NCI-H524 treated with DMSO at 0.1 percent for 48 hours (cell line): ENCODE measurements at regions not wholly inside any gene's neighbourhood (a gene's known extent, or its start where the extent isn't known, plus 50 kb on each side); places are given as distances from the start of the nearest gene placed in this dataset.
"Not testable (repeated sequence)": the region's sequence is repeated elsewhere in the genome, so short reads cannot be mapped to it uniquely, and the experiment has no call there.

Experiments used
- DNase-seq: peaks from one replicate; lab custom pipeline; 2025; lab: John Stamatoyannopoulos, UW

DNA sequence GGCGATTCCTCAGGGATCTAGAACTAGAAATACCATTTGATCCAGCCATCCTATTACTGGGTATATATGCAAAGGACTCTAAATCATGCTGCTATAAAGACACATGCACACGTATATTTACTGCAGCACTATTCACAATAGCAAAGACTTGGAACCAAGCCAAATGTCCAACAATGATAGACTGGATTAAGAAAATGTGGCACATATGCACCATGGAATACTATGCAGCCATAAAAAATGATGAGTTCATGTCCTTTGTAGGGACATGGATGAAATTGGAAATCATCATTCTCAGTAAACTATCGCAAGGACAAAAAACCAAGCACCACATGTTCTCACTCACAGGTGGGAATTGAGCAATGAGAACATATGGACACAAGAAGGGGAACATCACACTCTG, 93.1 kb upstream of the NT5E start:
- not testable (repeated sequence) for DNase-seq

DNA sequence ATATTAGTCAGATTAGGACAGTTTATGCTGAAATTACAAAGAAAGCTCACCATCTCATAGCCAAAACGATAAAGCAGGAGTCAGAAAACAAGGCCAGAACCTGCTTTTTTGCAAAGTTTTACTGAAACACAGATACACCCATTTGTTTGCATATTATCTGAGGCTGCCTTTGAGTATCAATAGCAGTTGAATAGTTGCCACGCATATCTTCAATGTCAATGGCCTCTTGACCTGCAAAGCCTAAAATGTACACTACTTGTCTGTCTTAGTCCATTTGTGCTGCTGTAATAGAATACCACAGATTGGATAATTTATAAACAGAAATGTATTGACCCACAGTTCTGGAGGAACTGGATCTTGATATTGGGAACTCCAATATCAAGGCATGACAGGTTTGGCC, 94.1 kb upstream of the NT5E start:
- no peak for DNase-seq

DNA sequence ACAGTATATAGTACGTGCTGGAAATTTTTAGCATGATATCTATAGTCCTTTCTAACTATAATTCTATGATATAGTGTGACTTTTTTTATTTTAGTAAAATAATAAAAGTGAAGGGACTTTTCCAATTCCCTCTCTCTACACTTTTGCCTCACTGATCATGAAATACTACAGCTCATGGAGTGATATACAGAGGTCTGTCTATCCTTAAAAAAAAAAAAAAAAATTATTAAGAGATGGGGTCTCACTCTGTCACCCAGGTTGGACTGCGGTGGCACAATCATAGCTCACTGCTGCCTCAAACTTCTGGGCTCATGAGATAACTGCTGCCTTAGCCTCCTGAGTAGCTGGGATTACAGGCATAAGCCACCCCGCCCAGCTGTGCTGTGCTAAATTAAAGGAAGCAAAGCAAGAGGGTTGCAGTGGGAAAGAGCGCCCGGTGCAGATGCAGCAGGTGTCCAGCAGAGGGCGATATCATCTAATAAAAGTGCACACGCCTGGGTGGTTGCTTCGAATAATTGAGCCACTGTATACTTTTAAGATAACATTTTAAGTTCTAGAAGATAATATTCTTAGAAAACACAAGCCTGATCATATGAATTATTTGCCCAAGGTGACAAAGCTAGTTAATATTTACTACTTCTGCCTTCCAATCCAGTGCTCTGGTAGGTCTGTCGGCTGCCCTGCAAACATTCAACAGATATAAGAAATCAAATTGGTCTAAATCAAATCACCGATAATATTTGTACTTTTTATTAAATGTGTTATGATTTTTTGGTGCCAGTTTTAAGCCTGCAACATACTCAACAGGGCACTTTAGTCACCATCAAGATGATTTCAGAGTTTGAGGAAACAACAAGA, 94.9 kb upstream of the NT5E start:
- DNase-seq: peak; percentile 61

DNA sequence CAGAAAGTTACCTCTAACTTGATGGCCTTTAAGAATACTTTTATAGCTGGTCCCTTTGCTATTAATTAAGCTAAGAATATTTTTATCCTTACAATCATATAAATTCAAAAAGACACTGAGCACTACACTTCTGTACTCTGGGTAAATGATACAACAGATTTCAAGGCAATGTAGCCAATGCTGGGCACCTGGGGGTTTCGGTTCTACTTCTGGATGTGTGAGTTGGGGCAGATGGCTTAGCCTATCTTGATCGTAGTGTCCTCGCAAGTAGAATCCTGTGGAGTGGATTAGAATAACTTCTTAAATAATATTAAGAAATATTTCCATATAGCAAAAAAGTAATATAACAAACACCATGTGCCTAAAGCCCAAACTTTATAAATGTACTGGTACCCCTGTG, 96.9 kb upstream of the NT5E start:
- DNase-seq: no peak

DNA sequence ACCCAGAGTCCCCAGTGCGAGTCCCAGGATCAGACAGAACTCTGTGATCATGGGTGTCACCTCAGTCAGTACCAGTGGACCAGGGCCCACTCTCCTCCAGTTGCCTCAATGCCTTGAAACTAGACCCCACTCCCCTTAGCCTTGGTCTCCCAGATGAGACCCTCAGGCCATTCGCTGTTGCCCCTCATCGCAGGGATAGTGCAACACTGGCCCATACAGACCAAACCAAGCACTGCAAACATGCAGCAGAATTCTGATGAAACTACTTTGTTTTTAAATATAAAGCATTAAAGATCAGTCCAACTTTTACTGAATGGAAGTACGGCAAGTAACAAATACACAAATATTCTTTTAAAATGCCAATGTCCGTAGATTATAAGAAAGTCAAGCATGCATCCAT, 101.2 kb upstream of the NT5E start:
- DNase-seq: no peak

DNA sequence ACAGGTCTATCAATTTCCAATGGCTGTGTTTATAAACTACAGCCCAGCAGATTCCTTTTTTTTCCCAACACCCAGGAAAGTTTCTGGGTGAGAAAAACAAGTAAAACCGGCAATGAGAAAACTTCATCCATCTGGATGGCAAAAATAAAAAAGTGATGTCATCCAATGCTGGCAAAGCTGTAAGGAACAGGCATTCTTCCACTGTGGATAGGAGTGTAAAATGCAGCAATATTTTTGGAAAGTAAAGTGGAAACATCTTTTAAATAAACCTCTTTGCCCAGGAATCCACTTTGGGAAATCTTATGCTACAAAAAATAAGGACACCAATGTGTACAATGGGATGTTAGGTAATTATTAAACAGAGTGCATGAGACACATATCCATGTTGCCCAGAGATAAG, 102.1 kb upstream of the NT5E start:
- no peak for DNase-seq

DNA sequence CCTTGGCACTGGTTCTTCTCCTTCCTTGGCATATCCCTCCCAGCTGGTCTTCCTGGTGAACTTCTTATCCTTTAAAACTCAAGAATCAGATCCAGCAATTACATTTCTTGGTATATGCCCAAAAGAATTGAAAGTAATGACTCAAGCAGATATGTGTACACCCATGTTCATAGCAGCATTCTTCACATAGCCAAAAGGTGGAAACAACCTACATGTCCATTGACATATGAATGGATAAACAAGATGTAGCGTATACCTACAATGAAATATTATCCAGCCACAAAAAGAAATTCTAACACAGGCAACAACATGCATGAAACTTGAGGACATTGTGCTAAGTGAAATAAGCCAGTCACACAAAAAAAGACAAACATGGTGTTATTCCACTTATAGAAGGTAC, 103.7 kb upstream of the NT5E start:
- DNase-seq: no peak

DNA sequence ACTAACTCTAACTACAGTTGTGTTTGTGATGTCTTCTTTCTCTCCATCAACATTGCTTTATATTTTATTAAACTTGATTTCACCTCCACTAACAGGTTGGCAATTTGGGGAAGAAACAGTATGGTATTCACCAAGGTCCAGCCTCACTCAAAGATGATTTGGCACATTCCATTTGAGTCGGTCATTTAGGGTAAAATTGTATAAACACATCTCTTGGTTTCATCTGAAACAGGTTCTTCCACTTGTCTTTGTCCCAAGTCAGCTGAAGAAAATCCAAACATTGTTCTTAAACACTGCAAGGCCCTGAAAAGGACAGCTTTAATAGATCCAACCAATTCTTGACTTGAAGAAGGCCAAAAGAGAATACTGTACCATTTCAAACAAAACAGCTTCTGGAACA, 104.9 kb upstream of the NT5E start:
- DNase-seq: no peak

DNA sequence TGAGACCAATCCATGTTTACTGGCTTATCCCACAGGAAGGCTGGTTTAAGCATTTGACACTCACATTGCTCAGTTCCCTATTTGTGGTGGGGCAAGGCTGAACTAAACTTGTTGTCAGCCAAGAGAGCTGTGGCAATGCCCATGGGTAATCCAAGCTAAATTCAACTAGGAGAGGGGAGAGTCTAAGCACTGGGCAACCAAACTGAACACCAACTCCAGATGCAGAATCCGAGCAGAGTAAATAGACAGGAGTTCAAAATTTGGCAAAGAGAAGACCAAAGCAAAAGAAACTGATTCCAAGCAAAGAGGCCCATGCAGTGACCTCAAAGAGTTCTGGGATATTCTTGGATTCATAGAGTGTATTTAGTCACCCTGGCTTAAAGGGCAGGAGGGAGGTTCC, 106.5 kb upstream of the NT5E start:
- no peak for DNase-seq

DNA sequence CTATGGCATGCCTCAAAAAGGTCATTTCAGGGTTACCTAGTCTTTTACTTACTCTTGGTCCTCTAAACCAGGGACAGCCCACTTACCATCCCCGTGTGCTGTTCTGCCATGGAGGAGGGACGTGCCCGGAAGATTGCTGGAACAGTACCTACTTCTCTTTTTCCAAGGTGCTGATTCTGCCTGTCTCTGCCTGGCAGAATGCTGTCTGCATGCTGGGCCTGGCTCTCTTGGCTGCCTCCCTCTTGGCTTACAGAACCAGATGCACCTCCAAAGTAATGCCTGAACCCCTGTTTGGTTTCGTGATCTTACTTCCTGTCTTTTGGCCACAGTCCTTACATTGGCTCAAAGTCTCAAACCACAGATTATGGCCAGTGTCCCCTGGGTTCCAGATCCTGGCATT, 120.7 kb upstream of the NT5E start:
- no peak for DNase-seq

DNA sequence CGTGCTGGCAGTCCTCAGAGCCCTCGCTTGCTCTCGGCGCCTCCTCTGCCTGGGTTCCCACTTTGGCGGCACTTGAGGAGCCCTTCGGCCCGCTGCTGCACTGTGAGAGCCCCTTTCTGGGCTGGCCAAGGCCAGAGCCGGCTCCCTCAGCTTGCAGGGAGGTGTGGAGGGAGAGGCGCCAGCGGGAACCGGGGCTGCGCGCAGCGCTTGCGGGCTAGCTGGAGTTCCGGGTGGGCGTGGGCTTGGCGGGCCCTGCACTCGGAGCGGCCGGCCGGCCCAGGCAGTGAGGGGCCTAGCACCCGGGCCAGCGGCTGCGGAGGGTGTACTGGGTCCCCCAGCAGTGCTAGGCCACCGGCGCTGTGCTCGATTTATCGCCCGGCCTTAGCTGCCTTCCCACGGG, 124.1 kb upstream of the NT5E start:
- not testable (repeated sequence) for DNase-seq

DNA sequence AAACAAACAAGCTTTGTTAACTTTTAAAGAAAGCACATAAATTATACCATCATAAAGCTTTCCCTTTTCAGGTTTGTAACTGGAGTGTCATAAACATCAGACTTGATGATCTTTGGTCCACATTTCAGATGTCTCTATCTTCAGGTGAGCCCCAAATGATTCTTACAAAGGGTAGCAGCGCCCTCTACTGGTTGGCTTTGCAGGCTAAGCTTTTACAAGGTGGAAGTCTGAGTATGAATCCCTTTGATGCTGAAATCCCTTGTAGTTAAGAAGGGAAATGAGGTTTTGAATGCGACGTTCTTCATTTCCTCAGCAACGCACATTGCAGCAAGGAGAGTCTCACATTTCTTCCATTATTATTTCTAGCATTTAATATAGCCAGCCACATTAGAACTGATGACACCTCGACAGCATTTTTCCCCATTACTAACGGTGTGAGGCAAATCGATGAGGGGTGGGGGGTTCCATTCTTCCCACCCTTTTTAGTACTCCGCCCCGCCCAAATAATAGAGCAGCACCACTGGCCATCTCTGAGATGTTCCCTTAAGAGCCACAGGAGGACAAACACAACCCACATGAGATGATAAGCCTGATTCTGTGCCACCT, 126.3 kb upstream of the NT5E start:
- DNase-seq: peak; percentile 25

DNA sequence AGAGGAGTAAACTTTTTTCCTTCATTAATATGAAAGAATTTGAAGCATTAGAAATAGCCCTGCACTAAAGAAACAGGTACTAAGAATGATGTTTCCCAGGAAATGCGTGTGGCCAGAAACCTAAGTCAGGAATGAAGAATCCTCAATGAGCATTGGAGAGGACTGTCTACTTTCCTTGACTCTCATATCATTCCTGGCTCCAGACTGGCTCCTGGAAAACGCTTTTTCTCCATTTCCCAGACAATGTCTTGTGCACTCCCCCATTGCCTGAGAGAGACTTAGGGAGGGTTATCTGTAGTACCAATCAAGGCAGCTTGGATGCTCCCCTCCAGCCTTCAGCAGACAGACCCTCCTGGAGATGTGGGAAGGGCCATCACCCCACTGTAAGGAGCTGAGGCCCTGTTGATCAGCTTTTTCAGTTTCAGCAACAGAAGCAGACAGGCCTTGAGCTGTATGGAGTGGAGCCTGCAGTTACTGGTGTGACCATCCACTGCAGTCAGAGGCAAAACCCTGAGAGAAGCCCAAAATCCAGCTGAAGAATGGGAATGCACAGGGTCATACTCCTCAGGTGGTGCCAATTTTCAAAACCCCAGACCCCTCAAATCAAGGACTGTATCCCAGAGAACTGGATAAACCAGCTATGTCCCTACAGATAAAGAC, 127.3 kb upstream of the NT5E start:
- no peak for DNase-seq

DNA sequence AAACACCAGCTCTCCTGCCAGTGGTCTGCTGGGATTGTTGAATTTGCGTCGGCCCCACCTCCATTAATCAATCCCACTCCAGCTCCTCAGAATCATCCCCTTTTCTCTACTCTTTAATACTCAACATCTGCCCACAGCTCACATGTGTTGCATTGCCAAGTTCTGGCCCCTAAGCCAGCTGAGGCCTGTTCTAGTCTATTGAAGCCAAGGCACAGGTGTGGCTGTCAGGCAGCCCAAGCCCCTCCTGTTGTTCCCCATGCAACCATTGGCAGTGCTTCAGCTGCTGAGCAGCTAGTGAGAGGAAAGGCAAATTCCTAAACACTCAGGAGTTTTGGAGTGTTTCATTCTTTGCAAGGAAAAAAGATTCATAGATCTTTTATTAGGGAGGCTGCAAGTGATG, 128.0 kb upstream of the NT5E start:
- DNase-seq: no peak

DNA sequence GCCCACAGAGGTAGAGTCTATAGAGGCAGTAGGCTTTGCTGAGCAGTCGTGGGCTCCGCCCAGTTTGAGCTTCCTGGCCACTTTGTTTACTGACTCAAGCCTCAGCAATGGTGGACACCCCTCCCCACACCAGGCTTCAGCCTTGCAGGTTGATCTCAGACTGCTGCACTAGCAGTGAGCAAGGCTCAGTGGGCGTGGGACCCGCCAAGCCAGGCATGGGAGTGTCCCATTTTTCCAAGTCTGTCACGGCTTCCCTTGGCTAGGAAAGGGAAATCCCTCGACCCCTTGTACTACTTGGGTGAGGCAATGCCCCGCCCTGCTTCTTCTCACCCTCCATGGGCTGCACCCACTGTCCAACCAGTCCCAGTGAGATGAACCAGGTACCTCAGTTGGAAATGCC, 135.3 kb upstream of the NT5E start:
- DNase-seq: no peak

DNA sequence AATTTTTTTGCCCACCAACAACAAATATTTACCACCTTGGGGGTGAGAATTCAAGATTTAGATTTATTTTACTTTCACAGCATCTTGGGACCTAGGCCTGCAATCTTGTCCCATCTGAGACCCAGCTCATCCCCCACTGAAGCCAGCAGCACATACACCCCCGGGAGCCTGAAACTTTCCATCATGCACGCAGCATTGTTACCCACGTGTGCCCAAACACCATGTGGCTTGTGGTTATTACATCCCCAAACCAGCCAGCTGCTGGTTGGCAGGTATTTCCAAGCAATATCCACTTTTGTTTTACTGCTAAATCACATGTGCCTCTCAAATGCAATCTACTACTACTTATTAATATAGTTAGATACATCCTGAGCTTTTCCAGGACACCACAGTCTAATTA, 149.3 kb upstream of the NT5E start:
- no peak for DNase-seq

DNA sequence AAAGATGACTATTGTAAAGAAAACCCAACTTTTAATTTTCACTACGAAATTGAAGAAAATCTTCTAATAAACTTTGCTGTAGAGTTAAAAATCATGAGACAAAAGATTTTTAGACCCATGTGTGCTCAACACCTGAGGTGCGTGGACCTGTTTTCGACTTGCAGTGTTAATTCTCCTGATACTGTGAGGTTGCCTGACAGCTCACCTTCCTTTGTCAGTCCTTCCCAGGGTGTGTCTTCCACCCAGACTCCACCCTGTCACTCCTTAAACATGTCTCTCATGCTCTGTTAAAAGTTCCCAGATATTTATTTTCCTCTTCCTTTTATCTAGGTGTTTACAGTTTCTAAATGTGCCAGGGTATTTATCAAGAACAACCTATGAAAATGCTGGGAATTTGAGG, 151.3 kb upstream of the NT5E start:
- DNase-seq: no peak

DNA sequence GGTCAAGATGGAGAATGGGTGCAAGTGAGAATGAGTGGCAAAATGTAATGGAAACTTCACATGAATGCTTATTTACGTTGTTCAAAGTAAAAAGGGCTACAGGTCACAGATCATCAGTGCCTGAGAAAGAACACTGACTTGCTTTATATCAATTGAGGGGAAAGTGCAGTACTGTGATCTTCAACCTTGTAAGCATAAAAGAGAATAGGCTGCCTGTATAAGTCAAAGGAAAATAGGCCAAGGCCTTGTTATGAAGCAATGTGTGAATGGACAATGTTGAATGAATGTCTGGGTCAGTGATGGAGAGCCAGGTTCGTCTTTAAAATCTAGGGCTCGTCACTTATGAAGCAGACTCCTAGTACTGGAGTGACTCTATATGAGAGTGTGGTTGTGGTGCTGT, 158.6 kb upstream of the NT5E start:
- DNase-seq: no peak

DNA sequence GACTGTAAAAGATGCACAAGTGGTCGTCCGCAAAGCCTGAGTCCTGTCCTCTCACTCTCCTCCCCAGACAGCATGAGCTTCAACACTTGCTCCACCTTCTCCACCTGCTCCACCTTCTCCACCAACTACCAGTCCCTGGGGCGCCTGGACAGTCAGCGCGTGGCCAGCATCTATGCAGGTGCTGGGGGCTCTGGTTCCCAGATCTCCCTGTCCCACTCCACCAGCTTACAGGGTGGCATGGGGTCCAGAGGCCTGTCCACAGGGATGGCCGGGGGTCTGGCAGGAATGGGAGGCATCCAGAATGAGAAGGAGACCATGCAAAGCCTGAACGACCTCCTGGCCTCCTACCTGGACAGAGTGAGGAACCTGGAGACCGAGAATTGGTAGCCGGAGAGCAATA, 162.2 kb upstream of the NT5E start:
- DNase-seq: no peak

DNA sequence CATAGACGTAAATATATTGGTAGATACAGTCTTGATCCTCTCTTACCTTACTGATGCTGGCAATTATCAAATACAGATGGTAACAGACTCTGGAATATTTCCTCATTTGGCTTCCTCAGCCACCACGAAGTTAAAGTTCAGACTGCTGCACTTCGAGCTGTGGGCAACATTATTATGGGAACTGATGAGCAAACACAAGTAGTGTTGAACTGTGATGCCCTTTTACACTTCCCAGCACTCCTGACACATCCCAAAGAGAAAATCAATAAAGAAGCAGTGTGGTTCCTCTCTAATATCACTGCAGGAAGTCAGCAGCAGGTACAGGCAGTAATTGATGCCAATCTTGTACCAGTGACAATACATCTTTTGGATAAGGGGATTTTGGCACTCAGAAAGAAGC, 162.7 kb upstream of the NT5E start:
- DNase-seq: no peak

DNA sequence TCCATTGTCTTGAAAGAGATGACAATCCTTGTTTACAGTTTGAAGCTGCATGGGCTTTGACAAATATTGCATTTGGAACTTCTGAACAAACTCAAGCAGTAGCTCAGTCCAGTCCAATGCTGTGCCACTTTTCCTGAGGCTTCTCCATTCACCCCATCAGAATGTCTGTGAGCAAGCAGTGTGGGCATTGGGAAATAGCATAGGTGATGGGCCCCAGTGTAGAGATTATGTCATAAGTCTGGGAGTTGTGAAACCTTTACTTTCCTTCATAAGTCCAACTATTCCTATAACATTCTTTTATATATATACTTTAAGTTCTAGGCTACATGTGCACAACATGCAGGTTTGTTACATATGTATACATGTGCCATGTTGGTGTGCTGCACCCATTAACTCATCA, 163.4 kb upstream of the NT5E start:
- DNase-seq: not testable (repeated sequence)

DNA sequence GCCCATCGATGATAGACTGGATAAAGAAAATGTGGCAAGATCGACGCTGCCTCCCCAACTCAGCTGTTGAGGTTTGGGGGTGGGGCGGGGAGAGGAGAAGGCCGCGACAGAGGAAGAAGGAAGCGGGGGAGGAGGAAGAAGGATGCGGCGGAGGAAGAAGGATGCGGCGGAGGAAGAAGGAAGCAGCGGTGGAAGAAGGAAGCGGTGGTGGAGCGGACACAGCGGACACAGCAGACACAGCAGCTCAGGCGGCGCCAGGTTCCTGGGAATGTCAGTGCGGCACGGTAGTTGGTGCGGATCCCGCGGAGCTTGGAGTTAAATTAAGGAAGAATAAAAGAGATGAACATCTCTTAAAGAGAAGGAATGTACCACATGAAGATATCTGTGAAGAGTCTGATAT, 163.9 kb upstream of the NT5E start:
- no peak for DNase-seq

DNA sequence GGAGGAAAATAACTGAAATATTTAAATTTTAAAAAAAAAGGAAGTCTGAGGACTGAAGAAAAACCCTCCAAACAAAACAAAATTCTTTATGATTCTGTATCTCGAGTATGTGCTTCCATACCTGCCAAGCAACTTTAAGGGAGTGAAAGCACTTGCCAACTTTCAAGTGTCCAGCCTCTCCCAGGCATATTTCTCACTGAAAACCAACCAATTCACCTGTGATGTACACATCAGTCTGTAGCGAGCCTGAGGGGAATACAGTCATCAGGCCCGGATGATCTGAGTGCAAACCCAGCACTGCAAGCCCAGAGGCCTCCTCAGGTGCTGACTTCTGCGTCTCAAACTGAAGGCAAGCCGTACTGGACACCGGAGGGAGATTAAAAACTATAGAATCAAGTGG, 164.8 kb upstream of the NT5E start:
- DNase-seq: no peak
